ENCODE measurements at regions not wholly inside any gene's neighbourhood (a gene's known extent, or its start where the extent isn't known, plus 50 kb on each side); places are given as distances from the start of the nearest gene placed in this dataset.

- no peak for TF ChIP-seq CTCF (IDR thresholded peaks at IDR 0.05)
- TF ChIP-seq POLR2AphosphoS5 (IDR thresholded peaks at IDR 0.05): no peak
- no peak for TF ChIP-seq EP300 (IDR thresholded peaks at IDR 0.05)
These were observed 65.1 kb upstream of the DNAH5 start for GRCh38 chr5:14009575-14009974.
